Embryonic facial prominence (tissue), 1 donor: ENCODE measurements at regions not wholly inside any gene's neighbourhood (a gene's known extent, or its start where the extent isn't known, plus 50 kb on each side); places are given as distances from the start of the nearest gene placed in this dataset.
"Not testable (repeated sequence)": the region's sequence is repeated elsewhere in the genome, so short reads cannot be mapped to it uniquely, and the experiment has no call there.

Experiments used
- DNase-seq: peaks from one replicate; pipeline ENCODE4 v3.0.0-alpha.2; 2016; ENCODE audit errors: extremely low spot score

DNA sequence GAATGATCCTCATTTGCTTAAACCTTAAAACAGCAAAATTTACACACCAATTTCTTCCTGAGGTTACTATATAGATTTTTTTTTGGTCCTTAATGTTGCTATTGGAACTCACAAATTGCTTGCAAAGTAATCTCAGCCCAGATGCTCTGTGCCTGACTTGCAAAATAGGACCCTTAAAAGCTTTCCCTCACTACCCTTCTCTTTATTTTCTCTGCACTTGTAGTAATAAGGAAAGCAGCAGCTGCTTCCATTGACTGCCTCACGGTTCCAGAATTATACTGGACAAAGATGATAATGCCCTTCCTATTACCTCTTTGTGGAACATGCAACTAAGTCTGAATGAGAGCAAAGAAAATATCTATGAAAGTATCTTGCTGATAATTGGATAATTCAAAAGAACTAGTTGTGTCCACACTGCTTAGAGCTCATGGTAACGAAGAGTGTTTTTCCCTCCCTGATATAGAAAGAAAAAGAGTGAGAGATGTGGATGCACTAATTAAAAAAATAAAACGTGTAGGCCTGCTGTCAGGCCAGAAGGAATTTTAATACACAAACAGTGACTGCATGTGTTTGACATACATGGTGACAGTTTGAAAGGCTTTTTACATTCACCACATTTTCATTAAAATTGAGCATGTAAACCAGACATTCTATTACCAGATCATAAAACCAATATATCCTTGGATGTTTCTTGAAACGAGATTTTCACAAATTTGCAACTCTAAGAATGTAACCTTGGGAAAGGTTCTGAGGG is 783.1 kb downstream of the GBE1 start:
- no peak for DNase-seq

DNA sequence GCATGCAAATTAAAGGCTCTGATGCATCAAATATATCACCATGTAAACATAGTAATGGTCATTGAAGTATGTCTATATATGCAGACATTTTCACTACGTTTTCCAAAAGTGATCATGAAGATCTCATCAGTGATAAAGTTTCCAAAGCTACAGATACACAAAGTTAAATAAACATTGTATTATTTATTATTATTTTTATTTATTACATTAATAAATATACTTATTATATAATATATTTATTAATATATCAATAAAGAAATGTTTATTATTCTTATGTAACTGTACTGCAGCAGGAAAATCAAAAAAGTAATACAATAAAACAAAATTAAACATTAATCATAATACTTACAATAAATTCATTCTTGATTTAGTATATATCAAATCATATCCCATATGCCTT is 791.2 kb downstream of the GBE1 start:
- no peak for DNase-seq

DNA sequence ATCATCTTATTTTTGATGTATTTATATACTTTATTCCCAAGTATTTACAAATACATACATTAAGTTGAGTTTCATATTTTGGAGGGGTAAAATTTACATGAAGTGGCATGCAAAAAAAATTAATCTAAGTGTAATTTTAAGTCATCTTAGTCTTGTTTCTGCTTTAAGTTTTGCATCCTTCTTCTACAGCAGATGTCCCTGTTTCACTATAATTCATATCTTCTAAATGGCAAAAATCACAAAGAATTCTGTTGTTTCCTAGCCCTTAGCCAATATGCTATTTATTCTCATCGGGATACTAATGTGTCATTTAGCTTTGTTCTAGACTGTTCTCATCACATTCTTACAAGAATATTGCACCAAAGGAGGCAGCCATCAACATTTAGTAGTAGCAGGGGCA is 831.9 kb downstream of the GBE1 start:
- no peak for DNase-seq

DNA sequence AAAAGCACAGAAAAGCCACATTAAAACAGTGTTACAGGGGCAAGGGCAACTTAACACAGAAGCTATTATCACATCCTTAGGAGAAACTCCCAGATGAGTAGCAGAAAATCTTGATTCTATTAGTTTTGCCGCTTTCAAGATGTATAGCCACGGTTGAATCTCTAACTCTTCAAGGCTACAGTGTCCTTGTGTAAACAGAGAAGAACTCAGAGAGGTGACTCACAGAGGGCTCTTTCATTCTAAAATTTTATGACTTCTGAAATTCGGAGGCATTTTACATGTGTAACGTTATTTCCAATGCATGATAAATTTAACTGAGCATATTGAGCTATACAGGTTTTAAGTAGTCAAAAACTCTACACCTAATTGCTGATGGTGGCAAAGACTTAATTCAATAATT is 846.6 kb downstream of the GBE1 start:
- DNase-seq = no peak

DNA sequence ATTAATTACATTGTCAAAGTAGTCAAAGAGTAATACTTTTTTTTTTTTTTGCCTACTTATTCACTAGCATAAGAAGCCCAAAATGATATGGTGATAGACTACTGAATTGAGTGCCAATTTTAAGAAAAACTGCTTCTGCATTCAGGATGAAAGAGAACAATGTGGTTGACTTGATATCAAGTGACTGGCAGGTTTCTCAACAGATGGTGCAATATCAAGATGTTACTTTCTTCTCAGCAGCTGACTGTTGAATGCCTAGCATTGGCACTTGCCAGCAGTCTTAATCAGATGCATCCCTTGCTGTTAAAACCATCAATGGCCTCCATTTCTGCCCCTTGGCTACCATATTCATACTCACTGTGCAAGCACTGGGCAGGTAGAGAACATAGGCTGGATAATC is 863.2 kb downstream of the GBE1 start:
- DNase-seq = no peak

DNA sequence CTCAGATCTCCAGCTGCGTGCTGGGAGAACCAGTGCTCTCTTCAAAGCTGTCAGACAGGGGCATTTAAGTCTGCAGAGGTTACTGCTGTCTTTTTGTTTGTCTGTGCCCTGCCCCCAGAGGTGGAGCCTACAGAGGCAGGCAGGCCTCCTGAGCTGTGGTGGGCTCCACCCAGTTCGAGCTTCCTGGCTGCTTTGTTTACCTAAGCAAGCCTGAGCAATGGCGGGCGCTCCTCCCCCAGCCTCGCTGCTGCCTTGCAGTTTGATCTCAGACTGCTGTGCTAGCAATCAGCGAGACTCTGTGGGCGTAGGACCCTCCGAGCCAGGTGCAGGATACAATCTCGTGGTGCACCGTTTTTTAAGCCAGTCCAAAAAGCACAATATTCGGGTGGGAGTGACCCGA is 864.4 kb downstream of the GBE1 start:
- not testable (repeated sequence) for DNase-seq

DNA sequence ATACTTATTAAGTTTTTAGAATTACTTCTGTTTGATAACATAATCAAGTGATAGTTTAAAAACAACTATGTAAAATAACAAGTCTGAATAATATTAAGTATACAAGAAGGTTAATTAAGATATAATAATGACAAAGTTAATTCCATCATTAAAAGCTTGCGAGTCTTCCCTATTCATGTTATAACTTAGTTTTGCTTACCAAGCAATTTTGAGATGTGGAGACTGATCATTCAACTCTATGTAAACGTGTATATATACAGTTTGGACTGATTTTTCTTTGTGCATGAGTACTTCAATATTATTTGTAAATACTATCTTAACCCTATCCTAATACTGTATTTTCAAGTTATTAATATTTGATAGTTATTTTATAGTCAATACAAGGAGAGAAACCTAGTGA is 870.9 kb downstream of the GBE1 start:
- DNase-seq = no peak

DNA sequence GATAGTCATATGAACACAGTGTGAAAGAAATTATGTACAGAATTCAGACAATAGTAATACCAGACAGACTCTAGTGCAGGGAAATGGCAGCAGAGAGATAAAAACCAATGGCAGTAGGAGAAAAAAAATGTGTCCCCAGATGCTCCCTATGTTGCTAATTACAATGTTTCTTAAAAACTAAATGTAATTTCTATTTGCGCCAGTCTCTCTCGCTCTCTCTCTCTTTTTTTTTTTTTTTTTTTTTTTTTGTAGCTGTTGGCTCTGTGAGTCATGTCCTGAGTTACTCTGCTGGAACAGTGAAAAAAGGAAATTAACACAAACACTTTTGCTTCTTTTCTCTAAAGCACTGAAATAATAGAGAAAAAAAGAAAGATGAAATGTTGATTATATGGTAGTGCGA is 871.9 kb downstream of the GBE1 start:
- no peak for DNase-seq

DNA sequence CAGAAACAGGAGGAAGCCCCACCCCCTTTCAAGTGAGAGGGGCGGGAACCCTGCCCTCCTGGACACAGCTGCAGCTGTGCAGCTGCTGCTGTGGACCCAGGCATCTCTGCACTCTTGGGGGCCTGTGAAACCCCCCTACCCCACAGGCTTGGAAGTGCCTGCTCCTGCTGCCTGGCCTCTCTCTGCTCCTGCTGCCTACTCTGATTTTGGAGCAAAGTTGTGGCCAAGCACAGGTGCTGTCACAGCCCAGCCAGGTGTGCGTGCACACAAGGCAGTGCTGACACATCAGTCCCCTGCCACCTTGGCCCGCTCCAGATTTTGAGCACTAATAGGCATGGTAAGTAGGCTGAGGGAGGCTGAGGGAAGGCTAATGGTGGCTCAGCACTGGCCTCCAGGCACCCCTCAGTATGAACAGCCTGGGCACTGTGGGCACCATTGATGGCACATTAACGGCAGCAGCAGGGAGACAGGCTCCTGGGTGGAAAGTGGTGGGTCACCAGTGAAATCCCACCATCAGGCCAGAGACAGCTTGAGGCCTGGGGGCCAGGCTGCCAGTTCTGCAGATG is 890.9 kb downstream of the GBE1 start:
- no peak for DNase-seq

DNA sequence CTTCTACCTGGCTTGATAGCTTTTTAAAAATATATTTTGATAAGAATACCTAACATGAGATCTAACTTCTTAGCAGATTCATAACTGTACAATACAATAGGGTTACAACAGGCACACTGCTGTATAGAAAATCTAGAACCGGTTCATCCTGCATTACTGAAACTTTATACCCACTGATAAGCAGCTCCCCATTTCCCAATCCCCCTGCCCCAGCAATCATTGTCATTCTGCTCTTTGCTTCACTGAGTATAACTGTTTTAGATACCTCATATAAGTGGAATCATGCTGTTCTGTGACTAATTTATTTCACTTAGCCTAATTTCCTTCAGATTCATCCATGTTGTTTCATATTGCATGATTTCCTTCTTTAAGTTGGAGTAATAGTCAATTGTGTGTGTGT is 906.0 kb downstream of the GBE1 start:
- no peak for DNase-seq

DNA sequence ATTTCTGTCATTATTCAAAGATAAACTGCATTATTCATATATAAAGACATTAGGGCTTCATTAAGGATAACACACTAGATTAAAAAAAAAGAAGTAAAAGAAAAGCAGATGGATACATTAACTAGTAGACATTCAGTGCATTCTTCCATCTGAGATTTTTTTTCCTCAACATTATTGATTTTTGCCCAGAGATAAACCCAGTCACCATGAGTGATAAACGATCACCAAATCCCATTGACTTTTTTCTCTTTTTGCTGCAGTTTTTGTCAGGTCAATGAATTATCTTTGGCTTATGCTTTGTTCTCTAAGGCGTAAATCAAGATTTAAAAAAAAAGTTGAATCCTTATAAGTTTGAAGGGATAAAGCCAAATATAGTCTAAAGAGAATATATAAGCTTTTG is 925.0 kb downstream of the GBE1 start:
- DNase-seq = no peak

DNA sequence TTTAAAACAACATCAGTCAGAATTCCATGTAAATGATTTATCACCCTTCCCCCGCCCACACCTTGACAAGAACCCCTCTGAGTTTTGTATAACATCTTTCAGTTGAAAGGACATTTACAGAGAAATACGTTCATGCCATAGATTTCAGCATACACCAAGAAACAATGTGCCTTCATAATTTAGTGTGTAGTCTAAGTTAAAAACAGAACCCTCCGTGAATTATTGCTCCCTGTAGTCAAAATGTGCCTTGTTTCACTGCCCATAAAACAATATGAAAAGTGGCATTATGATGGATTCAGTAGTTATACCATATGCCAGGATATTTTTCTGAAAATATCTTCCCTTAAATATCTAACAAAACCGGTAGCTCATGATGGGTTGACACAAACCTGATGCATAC is 953.9 kb downstream of the GBE1 start:
- no peak for DNase-seq

DNA sequence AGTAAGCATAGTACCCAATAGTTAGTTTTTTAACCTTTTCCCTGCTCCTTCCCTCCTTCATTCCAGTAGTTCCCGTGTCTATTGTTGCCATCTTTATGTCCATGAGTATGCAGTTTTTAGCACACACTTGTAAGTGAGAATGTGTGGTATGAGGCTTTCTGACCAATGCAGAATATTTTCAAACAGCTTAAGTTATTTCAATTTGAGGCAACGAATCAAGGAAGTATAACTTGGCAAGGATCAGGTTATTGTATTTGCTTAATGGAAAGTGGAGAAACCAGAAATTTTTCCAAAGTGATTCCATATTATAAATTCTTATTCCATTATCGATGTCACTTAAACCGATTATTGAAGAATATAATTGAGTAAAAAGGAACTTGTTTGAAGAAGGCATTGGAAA is 954.8 kb downstream of the GBE1 start:
- no peak for DNase-seq

DNA sequence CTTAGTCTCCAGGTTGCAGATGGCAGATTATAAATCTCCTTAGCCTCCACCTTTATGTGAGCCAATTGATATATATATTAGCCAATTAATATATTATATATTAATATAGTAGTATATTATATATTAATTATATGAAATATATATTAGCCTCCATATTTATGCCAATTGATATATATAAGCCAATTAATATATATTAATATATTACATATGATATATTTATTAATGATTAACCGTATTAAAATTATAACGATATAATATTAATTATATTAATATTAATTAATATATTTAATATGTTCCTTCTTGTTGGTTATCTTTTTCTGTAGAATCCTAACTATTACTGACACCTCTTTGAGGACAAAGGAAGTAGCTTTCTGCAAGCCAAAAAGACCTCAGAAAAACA is 972.5 kb downstream of the GBE1 start:
- DNase-seq = no peak

DNA sequence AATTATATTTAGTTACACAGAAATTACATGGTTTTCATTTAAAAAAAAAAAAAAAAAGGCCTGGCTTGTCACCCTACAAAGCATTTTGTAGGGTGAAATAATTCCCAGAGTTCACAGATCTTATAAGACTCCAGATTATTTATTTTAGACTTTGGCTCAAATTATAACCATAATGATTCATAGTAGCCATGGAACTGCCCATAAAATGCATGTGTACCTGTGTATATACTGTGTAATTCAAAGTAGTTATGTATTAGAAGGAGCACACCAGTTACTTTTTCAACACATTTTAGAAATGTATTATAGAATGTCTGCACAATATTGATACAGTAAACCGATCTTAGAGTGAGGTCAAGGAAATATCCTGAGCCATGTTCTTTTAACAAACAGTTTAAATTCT is 975.6 kb downstream of the GBE1 start:
- DNase-seq = no peak

DNA sequence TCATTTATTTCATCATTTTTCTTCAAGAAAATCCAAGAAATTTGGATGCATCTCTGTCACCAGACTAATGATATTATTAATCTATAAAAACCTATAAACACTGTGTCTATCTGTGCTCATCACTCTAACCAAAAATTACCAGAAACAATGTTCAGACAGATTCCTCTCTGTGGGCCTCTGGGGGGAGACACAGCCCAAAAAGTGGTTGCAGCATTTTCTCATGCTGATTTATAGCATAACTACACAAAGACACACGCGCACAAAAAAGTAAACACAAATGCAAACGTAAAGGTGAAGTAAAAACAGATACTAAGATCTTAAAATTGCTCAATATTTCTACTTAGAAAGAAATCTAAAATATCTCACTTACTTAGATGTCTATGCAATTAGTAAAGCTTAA is 976.0 kb downstream of the GBE1 start:
- peak; percentile 8 for DNase-seq

DNA sequence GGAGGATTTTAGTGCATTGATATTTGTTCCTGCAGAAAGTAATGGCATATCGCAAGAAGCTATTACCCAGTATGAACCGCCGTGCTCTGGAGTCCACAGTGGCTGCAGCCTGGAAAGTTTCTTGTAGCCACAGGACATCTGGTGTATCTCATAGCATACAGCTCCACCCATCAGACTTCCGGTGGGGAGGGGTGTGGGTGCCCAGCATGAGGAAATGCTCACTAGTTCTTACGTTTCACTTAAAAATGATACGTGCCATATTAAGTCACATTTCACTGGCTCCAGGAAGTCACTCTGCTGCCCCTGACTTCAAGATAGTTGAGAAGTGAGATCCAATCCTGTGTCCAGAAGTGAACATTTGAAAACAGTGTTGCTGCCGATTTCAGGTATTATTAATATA is 990.4 kb downstream of the GBE1 start:
- no peak for DNase-seq

DNA sequence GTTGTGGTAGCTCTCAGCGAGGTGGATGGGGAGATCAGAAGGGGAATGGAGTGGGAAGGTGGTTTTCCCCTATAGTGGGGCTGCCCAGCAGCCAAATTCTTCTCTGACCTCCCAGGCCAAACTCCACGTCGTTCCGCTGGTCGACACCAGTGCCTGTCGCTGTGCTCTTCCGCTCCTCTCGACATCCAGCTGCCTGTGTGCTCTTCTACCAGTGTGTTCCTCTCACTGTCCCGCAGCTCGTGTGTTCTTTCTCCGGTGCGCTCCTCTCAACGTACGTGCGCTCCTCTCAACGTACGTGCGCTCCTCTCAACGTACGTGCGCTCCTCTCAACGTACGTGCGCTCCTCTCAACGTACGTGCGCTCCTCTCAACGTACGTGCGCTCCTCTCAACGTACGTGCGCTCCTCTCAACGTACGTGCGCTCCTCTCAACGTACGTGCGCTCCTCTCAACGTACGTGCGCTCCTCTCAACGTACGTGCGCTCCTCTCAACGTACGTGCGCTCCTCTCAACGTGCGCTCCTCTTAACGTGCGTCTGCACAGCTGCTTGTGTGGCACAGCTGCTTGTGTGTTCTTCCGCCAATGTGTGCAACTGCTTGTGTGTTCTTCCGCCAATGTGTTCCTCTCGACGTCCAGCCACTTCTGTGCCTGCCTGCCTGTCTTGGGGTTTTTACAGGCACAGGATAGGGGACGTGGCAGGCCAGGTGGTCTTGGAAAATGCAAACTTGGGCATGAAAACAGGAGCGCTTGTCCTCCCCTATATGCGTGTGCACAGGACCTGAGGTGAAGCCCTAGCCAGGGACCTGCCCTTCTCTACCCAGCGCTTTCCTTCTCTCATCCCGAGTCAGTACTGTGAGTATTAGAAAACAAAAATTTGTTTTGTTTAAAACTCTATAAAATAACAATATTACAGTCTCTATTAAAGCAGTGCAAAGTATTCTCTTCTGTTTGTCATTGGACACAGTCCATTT is 991.1 kb downstream of the GBE1 start:
- DNase-seq = no peak

DNA sequence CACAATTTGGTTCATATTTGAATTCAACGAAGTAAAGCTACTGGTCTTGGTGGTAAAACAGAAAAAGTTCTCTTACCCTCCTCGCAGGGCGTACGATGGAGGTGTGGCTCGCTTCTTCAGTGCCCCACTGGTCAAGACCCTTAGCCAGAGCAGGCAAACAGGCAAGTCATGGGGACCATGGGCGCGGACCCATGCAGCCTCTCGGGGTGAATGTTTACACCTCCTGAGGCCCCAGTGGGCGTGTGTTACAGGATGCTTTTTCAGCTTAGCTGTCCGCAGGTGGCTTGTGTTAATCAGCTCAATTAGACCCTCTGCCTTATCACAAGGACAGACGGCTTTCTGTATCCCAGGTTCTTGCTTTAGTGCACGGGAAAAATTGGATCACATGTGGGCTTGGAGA is 991.8 kb downstream of the GBE1 start:
- DNase-seq = no peak

DNA sequence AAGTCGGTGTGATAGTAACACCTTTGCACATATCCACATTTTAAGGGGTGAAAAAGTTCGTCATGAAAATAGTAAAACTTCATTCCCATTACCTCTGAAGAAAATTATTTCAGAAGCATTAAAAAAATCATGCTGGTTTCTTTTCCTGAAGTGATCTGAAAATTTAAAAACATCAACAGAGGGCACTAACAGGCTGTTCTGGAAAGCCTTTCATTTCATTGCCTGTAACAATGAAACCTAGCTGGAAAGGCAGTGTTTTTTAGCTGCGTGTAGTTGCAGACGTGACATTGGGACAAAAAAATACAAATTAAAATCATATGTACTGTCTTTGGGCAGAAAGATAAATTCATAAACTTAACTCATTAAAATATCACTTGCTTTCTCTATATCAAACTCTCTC is 993.8 kb downstream of the GBE1 start:
- no peak for DNase-seq

DNA sequence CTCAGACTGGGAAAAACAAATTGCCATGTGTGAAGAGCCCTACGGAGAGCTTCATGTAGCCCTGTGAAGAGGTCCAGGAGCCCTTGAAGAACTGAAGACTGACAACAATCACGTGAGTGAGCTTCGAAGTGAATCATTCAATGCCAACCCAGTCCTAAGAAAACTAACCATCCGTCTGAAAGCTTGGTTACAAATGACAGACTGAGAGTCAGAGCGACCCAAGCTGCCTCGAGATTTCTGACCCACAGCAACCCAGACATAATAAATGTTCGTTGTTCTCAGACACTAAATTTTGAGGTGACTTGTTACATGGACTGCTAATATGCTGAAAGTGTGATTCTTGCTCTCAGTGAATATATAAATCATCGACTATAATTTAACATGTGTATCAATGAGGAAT is 987.2 kb upstream of the ROBO1 start:
- no peak for DNase-seq

DNA sequence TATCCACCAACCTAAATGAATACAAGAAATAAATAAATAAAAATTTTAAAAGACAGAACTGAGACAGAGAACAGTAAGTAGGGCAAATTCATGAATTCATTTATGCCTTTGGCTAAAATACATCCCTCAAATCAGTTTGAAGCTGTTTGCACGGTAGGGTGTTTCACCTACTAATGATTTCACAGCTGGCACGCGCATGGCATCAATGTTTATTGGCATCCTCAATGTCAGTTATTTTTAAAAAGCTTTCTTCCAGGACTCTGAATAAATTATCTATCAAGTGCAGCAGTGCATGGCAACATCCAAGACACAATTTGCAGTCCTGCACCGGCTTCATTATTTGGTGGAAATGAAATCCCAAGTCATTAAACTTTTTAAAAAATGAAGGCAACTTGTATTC is 985.2 kb upstream of the ROBO1 start:
- DNase-seq = no peak

DNA sequence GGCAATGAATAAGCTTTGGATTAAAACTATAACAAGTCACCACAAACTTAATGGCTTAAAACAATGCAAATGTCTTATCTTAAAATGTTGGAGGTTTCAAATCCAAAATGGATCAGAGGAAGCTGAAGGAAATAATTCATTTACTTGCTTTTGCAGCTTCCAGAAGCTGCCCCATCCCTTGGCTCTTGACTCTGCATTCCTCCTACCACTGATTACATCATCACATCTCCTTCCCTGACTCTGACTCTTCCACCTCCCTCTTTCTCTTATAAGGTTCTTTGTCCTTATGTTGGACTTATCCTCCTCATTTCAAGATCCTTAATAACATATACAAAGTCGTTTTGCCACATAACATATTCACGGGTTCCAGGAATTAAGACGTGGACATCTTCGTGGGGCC is 982.8 kb upstream of the ROBO1 start:
- no peak for DNase-seq
